ENCODE measurements at regions not wholly inside any gene's neighbourhood (a gene's known extent, or its start where the extent isn't known, plus 50 kb on each side); places are given as distances from the start of the nearest gene placed in this dataset.
"Not testable (repeated sequence)": the region's sequence is repeated elsewhere in the genome, so short reads cannot be mapped to it uniquely, and the experiment has no call there.

GRCh38 chr12:76666290-76666835 is 97.6 kb upstream of the ZDHHC17 start:
- no peak for DNase-seq

- DNase-seq, result no peak
Observed at GRCh38 chr12:76669981-76670380, 93.9 kb upstream of the ZDHHC17 start.

- no peak for DNase-seq
Observed at GRCh38 chr12:76670776-76671175, 93.1 kb upstream of the ZDHHC17 start.

GRCh38 chr12:76674669-76675315 is 89.1 kb upstream of the ZDHHC17 start:
- DNase-seq, result no peak

GRCh38 chr12:76676261-76676660 is 87.7 kb upstream of the ZDHHC17 start:
- DNase-seq, result not testable (repeated sequence)

GRCh38 chr12:76678992-76679391 is 84.9 kb upstream of the ZDHHC17 start:
- DNase-seq, result no peak

GRCh38 chr12:76679778-76680177 is 84.1 kb upstream of the ZDHHC17 start:
- no peak for DNase-seq

- no peak for DNase-seq
Observed at GRCh38 chr12:76680940-76681339, 83.0 kb upstream of the ZDHHC17 start.

- DNase-seq, result no peak
Observed at GRCh38 chr12:76685246-76685678, 78.7 kb upstream of the ZDHHC17 start.

- no peak for DNase-seq
Observed at GRCh38 chr12:76687981-76688380, 75.9 kb upstream of the ZDHHC17 start.

- DNase-seq, result no peak
Observed at GRCh38 chr12:76688631-76689030, 75.3 kb upstream of the ZDHHC17 start.

- no peak for DNase-seq
Observed at GRCh38 chr12:76690921-76691700, 72.8 kb upstream of the ZDHHC17 start.

GRCh38 chr12:76692846-76693245 is 71.1 kb upstream of the ZDHHC17 start:
- DNase-seq, result no peak

- DNase-seq, result no peak
Observed at GRCh38 chr12:76694369-76694768, 69.5 kb upstream of the ZDHHC17 start.

GRCh38 chr12:76696186-76696585 is 67.7 kb upstream of the ZDHHC17 start:
- DNase-seq, result no peak

- no peak for DNase-seq
Observed at GRCh38 chr12:76697849-76698248, 66.1 kb upstream of the ZDHHC17 start.

GRCh38 chr12:76698316-76698715 is 65.6 kb upstream of the ZDHHC17 start:
- no peak for DNase-seq

- DNase-seq, result no peak
Observed at GRCh38 chr12:76698966-76699365, 64.9 kb upstream of the ZDHHC17 start.

GRCh38 chr12:76701690-76702089 is 62.2 kb upstream of the ZDHHC17 start:
- no peak for DNase-seq

GRCh38 chr12:76702946-76703345 is 61.0 kb upstream of the ZDHHC17 start:
- no peak for DNase-seq

- no peak for DNase-seq
Observed at GRCh38 chr12:76704693-76705092, 59.2 kb upstream of the ZDHHC17 start.

- no peak for DNase-seq
Observed at GRCh38 chr12:76706101-76706500, 57.8 kb upstream of the ZDHHC17 start.

- DNase-seq, result no peak
Observed at GRCh38 chr12:76706761-76707160, 57.2 kb upstream of the ZDHHC17 start.

- DNase-seq, result no peak
Observed at GRCh38 chr12:76707772-76708171, 56.1 kb upstream of the ZDHHC17 start.

Data from CD4-positive, alpha-beta T cell treated with Interleukin-4 for 4 hours (primary cell).